SK-N-SH (cell line): ENCODE measurements at regions not wholly inside any gene's neighbourhood (a gene's known extent, or its start where the extent isn't known, plus 50 kb on each side); places are given as distances from the start of the nearest gene placed in this dataset.

Experiments
- CTCF ChIA-PET: fragments of 300-600, 350-600 bp; formaldehyde crosslinking; extraction: SDS; loops from one replicate; lab custom pipeline; 2021; lab: Yijun Ruan, JAX
- POLR2A ChIA-PET: fragments of 350-600 bp; sonication (Branson Sonifier 250); formaldehyde crosslinking; extraction: SDS; loops from one replicate; lab custom pipeline; 2020; ENCODE audit warnings: antibody characterized with exemption, inconsistent platforms; lab: Yijun Ruan, JAX
- DNase-seq: peaks from one replicate; pipeline ENCODE4 v3.0.0; 2012
- H2AFZ ChIP-seq: fragments of 200-600 bp; sonication (generic); 2 replicates; pipeline ENCODE4 v1.8.1; 2016; ENCODE audit warnings: antibody characterized with exemption, mild to moderate bottlenecking, low read depth
- H3F3A ChIP-seq: fragments of 200-600 bp; sonication (generic); replicated peaks from 2 replicates; pipeline ENCODE3; 2016; ENCODE audit warnings: antibody characterized with exemption, mild to moderate bottlenecking; ENCODE audit not compliant: insufficient read depth
- H3K27ac ChIP-seq, 2 experiments: fragments of 200-500 bp in 1 of 2; fragments of 200-600 bp in 1 of 2; sonication (Bioruptor generic) in 1 of 2; sonication (generic), shearing (Covaris generic) in 1 of 2; 2 replicates each; pipeline versions ENCODE4 v1.5.1 to v1.6.1; 2014 to 2016; ENCODE audit warnings: low read depth in 2 of 2, inconsistent platforms in 1 of 2, low read length in 1 of 2, mild to moderate bottlenecking in 1 of 2, mixed read lengths in 1 of 2
- H3K27me3 ChIP-seq: fragments of 200-600 bp; sonication (generic), shearing (Covaris generic); 2 replicates; pipeline ENCODE4 v1.6.1; 2016; ENCODE audit warnings: mixed run types; ENCODE audit not compliant: insufficient read depth
- H3K36me3 ChIP-seq, 2 experiments: fragments of 200-500 bp in 1 of 2; fragments of 200-600 bp in 1 of 2; sonication (Bioruptor generic) in 1 of 2; sonication (generic) in 1 of 2; replicated peaks in 1 of 2; 2 replicates each; pipeline versions ENCODE3 to v1.5.1; 2014 to 2016; ENCODE audit warnings: low read length in 1 of 2, mild to moderate bottlenecking in 1 of 2; ENCODE audit not compliant: insufficient read depth in 2 of 2, control insufficient read depth in 1 of 2
- H3K4me1 ChIP-seq, 2 experiments: fragments of 200-500 bp in 1 of 2; fragments of 200-600 bp in 1 of 2; sonication (Bioruptor generic) in 1 of 2; sonication (generic), shearing (Covaris generic) in 1 of 2; 2 replicates each; pipeline versions ENCODE4 v1.5.1 to v1.6.1; 2014 to 2016; ENCODE audit warnings: low read depth in 1 of 2, low read length in 1 of 2, mixed run types in 1 of 2; ENCODE audit not compliant: insufficient read depth in 2 of 2, control insufficient read depth in 1 of 2
- H3K4me2 ChIP-seq: fragments of 200-600 bp; sonication (generic), shearing (Covaris generic); 2 replicates; pipeline ENCODE4 v1.6.1; 2017; ENCODE audit warnings: mixed run types
- H3K4me3 ChIP-seq, 2 experiments: fragments of 200-500 bp in 1 of 2; fragments of 200-600 bp in 1 of 2; sonication (Bioruptor generic) in 1 of 2; sonication (generic), shearing (Covaris generic) in 1 of 2; 2 replicates each; pipeline versions ENCODE4 v1.5.1 to v1.8.1; 2014 to 2016; ENCODE audit warnings: low read depth in 2 of 2, inconsistent platforms in 1 of 2, low read length in 1 of 2, mild to moderate bottlenecking in 1 of 2, mixed read lengths in 1 of 2, moderate library complexity in 1 of 2
- H3K79me2 ChIP-seq: fragments of 200-600 bp; sonication (generic); 2 replicates; pipeline ENCODE4 v1.8.1; 2017; ENCODE audit warnings: mild to moderate bottlenecking; ENCODE audit not compliant: insufficient read depth
- H3K9ac ChIP-seq: fragments of 200-600 bp; sonication (generic); 2 replicates; pipeline ENCODE4 v1.6.1; 2017; ENCODE audit warnings: mixed run types
- H3K9me2 ChIP-seq: fragments of 200-600 bp; sonication (generic); 2 replicates; pipeline ENCODE4 v1.6.1; 2017; ENCODE audit warnings: mixed run types
- H3K9me3 ChIP-seq: fragments of 200-600 bp; sonication (generic); 2 replicates; pipeline ENCODE4 v1.6.1; 2017; ENCODE audit warnings: mixed run types, mild to moderate bottlenecking, moderate library complexity
- H4K20me1 ChIP-seq: fragments of 200-600 bp; sonication (generic); 2 replicates; pipeline ENCODE4 v1.6.1; 2017; ENCODE audit warnings: mild to moderate bottlenecking, mixed run types; ENCODE audit not compliant: insufficient read depth
- ELF1 ChIP-seq: IDR thresholded peaks from 2 replicates; pipeline ENCODE4 v1.4.0; 2012
- EZH2phosphoT487 ChIP-seq: fragments of 200-600 bp; sonication (generic); IDR thresholded peaks from 2 replicates; pipeline ENCODE4 v1.6.1; 2017; ENCODE audit warnings: low read depth, mixed run types, mild to moderate bottlenecking, antibody characterized with exemption, moderate library complexity, borderline replicate concordance
- FOSL2 ChIP-seq: IDR thresholded peaks from 2 replicates; pipeline ENCODE4 v1.4.0; 2012; ENCODE audit warnings: low read depth, mild to moderate bottlenecking, moderate library complexity, borderline replicate concordance
- FOXM1 ChIP-seq: IDR thresholded peaks from 2 replicates; pipeline ENCODE4 v1.4.0; 2012; ENCODE audit warnings: low read depth, mild to moderate bottlenecking
- GABPA ChIP-seq: IDR thresholded peaks from 2 replicates; pipeline ENCODE4 v1.4.0; 2012; ENCODE audit warnings: low read depth, mild to moderate bottlenecking
- JUND ChIP-seq: IDR thresholded peaks from 2 replicates; pipeline ENCODE4 v1.4.0; 2012
- MEF2A ChIP-seq: IDR thresholded peaks from 2 replicates; pipeline ENCODE4 v1.4.0; 2012; ENCODE audit warnings: low read depth, borderline replicate concordance
- NRF1 ChIP-seq: IDR thresholded peaks from 2 replicates; pipeline ENCODE4 v1.6.1; 2012; ENCODE audit warnings: low read depth, mild to moderate bottlenecking, low read length
- POLR2AphosphoS5 ChIP-seq: IDR thresholded peaks from 2 replicates; pipeline ENCODE4 v1.6.1; 2012; ENCODE audit warnings: low read depth, low read length
- RAD21 ChIP-seq: IDR thresholded peaks from 2 replicates; pipeline ENCODE4 v1.6.1; 2012; ENCODE audit warnings: mild to moderate bottlenecking, low read length
- RXRA ChIP-seq: IDR thresholded peaks from 2 replicates; pipeline ENCODE4 v1.4.0; 2012; ENCODE audit warnings: low read depth, mild to moderate bottlenecking, borderline replicate concordance
- SIN3A ChIP-seq: IDR thresholded peaks from 2 replicates; pipeline ENCODE4 v1.6.1; 2012; ENCODE audit warnings: low read depth, mild to moderate bottlenecking, low read length, moderate library complexity, borderline replicate concordance
- SMC3 ChIP-seq: IDR thresholded peaks from 2 replicates; pipeline ENCODE4 v1.6.1; 2012; ENCODE audit warnings: low read depth, low read length, improper control_type of control experiment
- TAF1 ChIP-seq: IDR thresholded peaks from 2 replicates; pipeline ENCODE4 v1.6.1; 2012; ENCODE audit warnings: low read depth, mild to moderate bottlenecking, low read length, moderate library complexity, borderline replicate concordance
- TCF12 ChIP-seq: IDR thresholded peaks from 2 replicates; pipeline ENCODE4 v1.4.0; 2012
- TEAD4 ChIP-seq: IDR thresholded peaks from 2 replicates; pipeline ENCODE4 v1.4.0; 2012; ENCODE audit warnings: mild to moderate bottlenecking, borderline replicate concordance; ENCODE audit not compliant: insufficient read depth
- YY1 ChIP-seq: IDR thresholded peaks from 2 replicates; pipeline ENCODE4 v1.4.0; 2012; ENCODE audit warnings: low read depth, mild to moderate bottlenecking
- WGBS: methylation state at CpG from one replicate; pipeline ENCODE4 v1.1.6; 2017; ENCODE audit warnings: low lambda C conversion rate; 5-methylcytosine and 5-hydroxymethylcytosine counted together
- TF ChIP-seq, protein P1 (sequence below): fragments of 150-350 bp; IDR thresholded peaks from 2 replicates; pipeline ENCODE4 v1.6.1; 2016; ENCODE audit warnings: mild to moderate bottlenecking, low read depth, low read length
- TF ChIP-seq, protein P2 (sequence below): fragments of 200-600 bp; sonication (generic); IDR thresholded peaks from 2 replicates; pipeline ENCODE4 v1.6.1; 2017; ENCODE audit warnings: antibody characterized with exemption, mild to moderate bottlenecking, moderate library complexity
- TF ChIP-seq, protein P3 (sequence below): IDR thresholded peaks from 2 replicates; pipeline ENCODE4 v1.4.0; 2012; ENCODE audit warnings: low read depth
- TF ChIP-seq, protein P4 (sequence below): IDR thresholded peaks from 2 replicates; pipeline ENCODE4 v1.4.0; 2012; ENCODE audit warnings: low read depth, borderline replicate concordance

DNA sequence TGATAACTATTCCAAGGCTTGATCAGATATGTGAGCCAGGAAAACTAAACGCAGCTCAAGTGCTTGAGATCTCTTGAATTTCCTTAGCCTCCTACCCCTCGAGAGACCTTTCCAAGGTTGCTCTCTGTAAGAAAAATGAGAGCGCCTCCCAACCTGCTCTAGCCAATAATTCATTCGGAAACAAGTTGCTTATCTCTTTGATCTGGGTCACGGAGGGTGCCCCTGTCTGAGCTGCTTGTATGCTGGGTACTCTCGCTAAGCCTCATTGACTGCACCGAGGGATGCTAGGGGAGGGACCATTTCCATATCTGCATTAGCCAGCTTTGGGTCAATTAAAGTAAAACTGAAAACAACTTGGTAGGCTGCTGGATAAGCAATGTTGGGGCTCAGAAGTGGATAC, 70.1 kb upstream of the SHISA6 start:
- no peaks in the 10 kb centered on the region for H3K4me1 ChIP-seq
- 26% methylated on average over 7 of the region's 7 CpGs for WGBS
- no peak for DNase-seq
- no peaks in the 10 kb centered on the region for H4K20me1 ChIP-seq
- no peak overlapping the region for H2AFZ ChIP-seq
- H3K9me2 ChIP-seq, result no peaks in the 10 kb centered on the region
- POLR2A ChIA-PET, result no interaction called here
- H3K4me2 ChIP-seq, result no peak overlapping the region
- no peak overlapping the region for H3K9ac ChIP-seq
- H3K27ac ChIP-seq, result no peak overlapping the region
- no peak for TF ChIP-seq NRF1
- no peak for TF ChIP-seq TAF1
- TF ChIP-seq, protein P1, sequence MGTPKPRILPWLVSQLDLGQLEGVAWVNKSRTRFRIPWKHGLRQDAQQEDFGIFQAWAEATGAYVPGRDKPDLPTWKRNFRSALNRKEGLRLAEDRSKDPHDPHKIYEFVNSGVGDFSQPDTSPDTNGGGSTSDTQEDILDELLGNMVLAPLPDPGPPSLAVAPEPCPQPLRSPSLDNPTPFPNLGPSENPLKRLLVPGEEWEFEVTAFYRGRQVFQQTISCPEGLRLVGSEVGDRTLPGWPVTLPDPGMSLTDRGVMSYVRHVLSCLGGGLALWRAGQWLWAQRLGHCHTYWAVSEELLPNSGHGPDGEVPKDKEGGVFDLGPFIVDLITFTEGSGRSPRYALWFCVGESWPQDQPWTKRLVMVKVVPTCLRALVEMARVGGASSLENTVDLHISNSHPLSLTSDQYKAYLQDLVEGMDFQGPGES, result no peak
- TF ChIP-seq TCF12, result no peak
- TF ChIP-seq, protein P2, sequence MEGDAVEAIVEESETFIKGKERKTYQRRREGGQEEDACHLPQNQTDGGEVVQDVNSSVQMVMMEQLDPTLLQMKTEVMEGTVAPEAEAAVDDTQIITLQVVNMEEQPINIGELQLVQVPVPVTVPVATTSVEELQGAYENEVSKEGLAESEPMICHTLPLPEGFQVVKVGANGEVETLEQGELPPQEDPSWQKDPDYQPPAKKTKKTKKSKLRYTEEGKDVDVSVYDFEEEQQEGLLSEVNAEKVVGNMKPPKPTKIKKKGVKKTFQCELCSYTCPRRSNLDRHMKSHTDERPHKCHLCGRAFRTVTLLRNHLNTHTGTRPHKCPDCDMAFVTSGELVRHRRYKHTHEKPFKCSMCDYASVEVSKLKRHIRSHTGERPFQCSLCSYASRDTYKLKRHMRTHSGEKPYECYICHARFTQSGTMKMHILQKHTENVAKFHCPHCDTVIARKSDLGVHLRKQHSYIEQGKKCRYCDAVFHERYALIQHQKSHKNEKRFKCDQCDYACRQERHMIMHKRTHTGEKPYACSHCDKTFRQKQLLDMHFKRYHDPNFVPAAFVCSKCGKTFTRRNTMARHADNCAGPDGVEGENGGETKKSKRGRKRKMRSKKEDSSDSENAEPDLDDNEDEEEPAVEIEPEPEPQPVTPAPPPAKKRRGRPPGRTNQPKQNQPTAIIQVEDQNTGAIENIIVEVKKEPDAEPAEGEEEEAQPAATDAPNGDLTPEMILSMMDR, result no peak
- TF ChIP-seq FOXM1, result no peak
- no peak for TF ChIP-seq TEAD4
- TF ChIP-seq, all 33 proteins: peak for 0
- H3K4me3 ChIP-seq, result no peak overlapping the region
- no peaks in the 10 kb centered on the region for H3F3A ChIP-seq
- H3K36me3 ChIP-seq, result no peaks in the 10 kb centered on the region
- CTCF ChIA-PET, result interaction anchor here (0.6 kb wide), 1 partner anchor 73 kb away, joined by 3 read pairs; no protein-coding TSS in a partner anchor
- no peaks in the 10 kb centered on the region for H3K9me3 ChIP-seq
- no peaks in the 10 kb centered on the region for H3K27me3 ChIP-seq
- no peaks in the 10 kb centered on the region for H3K79me2 ChIP-seq

DNA sequence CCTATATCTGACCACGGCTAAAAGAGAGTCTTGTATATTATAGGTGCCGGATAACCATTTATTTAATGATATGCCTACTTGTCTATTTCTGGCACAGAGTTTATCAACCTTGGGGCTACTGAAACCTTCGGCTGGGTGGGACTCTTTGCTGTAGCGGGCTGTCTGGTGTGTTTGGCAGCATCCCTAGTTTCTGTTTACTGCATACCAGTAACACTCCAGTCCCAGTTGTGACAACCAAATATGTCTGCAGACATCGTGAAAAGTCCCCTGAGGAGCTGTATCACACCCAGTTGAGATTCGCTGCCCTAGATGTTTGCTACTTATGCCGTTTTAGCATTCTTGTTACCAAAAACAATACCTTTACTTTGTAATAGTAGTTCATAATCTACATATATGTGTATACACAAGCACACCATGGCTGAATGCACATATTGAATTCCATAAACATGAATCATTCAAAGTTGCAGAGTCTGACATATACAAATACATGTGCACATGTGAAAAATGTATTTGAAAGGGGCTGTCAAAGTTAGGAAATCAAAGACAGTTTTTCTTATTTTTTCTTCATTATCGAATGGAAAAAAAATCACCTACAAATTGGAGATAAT, 89.1 kb upstream of the SHISA6 start:
- Histone ChIP-seq H3K27me3 (no peaks in the 10 kb centered on the region), H3K9ac (no peak overlapping the region), H4K20me1 (no peaks in the 10 kb centered on the region), H3F3A (no peaks in the 10 kb centered on the region), H3K36me3 (no peaks in the 10 kb centered on the region), H3K79me2 (no peaks in the 10 kb centered on the region), H3K9me3 (no peaks in the 10 kb centered on the region), H3K4me2 (no peak overlapping the region), H3K4me3 (no peak overlapping the region), H3K4me1 (no peaks in the 10 kb centered on the region), H3K27ac (no peak overlapping the region), H2AFZ (no peak overlapping the region), H3K9me2 (no peaks in the 10 kb centered on the region)
- ChIA-PET CTCF (no interaction called here), POLR2A (no interaction called here)
- TF ChIP-seq, protein P2, result no peak
- TF ChIP-seq, protein P3, sequence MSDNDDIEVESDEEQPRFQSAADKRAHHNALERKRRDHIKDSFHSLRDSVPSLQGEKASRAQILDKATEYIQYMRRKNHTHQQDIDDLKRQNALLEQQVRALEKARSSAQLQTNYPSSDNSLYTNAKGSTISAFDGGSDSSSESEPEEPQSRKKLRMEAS, result no peak
- TF ChIP-seq, protein P4, sequence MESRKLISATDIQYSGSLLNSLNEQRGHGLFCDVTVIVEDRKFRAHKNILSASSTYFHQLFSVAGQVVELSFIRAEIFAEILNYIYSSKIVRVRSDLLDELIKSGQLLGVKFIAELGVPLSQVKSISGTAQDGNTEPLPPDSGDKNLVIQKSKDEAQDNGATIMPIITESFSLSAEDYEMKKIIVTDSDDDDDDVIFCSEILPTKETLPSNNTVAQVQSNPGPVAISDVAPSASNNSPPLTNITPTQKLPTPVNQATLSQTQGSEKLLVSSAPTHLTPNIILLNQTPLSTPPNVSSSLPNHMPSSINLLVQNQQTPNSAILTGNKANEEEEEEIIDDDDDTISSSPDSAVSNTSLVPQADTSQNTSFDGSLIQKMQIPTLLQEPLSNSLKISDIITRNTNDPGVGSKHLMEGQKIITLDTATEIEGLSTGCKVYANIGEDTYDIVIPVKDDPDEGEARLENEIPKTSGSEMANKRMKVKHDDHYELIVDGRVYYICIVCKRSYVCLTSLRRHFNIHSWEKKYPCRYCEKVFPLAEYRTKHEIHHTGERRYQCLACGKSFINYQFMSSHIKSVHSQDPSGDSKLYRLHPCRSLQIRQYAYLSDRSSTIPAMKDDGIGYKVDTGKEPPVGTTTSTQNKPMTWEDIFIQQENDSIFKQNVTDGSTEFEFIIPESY, result no peak
- no peak for TF ChIP-seq ELF1
- TF ChIP-seq FOSL2, result no peak
- no peak for TF ChIP-seq MEF2A
- no peak for TF ChIP-seq YY1
- no peak for TF ChIP-seq JUND
- TF ChIP-seq RXRA, result no peak
- TF ChIP-seq SIN3A, result no peak
- TF ChIP-seq TEAD4, result no peak
- no peak for TF ChIP-seq EZH2phosphoT487
- TF ChIP-seq RAD21, result no peak
- no peak for TF ChIP-seq SMC3
- no peak for TF ChIP-seq GABPA
- no peak for TF ChIP-seq POLR2AphosphoS5
- no peak for DNase-seq
- 29% methylated on average over 8 of the region's 8 CpGs for WGBS
